Effector CD8-positive, alpha-beta T cell (primary cell): ENCODE measurements at regions not wholly inside any gene's neighbourhood (a gene's known extent, or its start where the extent isn't known, plus 50 kb on each side); places are given as distances from the start of the nearest gene placed in this dataset.
"Not testable (repeated sequence)": the region's sequence is repeated elsewhere in the genome, so short reads cannot be mapped to it uniquely, and the experiment has no call there.

ENCODE experiments used
- DNase-seq: peaks from one replicate; lab custom pipeline; 2025; lab: John Stamatoyannopoulos, UW

DNA sequence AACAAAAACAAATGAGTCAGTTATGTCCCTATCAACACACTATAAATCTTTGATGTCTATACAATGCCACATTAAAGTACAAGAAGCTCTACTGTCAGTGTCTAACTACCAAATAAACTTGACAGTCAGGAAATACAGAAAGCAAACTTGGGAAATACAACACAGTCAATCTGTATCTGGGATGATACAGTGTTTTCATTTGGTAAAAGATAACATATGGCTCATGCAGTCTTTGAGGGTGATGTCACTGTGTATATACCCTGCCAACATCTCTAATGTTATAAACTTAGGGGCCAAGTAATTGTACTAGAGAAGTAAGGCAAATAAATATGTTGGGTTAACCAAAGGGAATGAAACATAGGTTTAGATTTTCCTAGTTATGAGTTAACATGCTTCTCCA lies 552.5 kb upstream of the ADAMTS5 start:
- no peak for DNase-seq

DNA sequence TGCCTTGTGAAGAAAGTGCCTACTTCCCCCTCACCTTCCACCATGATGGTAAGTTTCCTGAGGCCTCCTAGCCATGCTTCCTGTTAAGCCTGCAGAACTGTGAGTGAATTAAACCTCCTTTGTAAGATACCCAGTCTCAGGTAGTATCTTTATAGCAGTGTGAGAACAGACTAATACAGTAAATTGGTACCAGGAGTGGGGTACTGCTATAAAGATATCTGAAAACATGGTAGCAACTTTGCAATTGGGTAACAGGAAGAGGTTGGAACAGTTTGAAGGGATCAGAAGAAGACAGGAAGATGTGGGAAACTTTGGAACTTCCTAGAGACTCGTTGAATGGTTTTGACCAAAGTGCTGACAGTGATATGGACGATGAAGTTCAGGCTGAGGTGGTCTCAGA lies 550.3 kb upstream of the ADAMTS5 start:
- DNase-seq: not testable (repeated sequence)

DNA sequence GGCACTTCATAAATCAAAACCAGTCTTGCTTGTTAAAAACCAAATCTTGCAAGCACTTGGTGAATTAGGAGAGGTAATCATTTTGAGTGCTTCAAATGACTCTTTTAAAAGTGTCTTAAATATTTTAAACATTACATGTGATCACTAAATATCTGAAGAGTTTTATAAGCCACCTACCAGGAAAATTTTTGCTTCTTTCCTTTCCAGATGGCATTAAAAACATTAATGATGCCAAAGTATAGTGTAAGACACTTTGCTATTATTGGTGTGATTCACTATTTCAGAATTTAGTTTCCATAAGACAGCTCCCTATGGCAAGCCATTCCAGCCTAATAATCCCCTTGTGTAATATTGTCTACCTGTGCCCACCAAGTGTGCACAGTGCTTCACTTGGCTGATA lies 548.8 kb upstream of the ADAMTS5 start:
- DNase-seq: no peak

DNA sequence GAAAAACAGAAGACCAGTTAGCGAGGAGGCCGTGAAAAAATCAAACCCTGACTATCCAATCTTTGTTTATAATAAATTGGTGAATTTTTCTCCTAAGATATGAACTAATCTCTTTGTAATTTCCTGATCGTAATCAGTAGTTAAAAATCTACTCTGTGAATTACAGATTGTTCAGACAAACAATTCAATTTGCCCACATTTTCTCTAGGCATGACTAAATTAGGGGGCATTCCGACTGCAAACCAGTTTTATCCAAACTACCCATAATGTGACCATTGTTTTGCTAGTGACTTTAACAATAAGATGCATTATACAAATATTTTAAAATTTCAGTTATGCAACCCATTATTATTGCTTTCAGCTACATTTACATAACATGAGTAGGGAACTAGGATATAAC lies 546.9 kb upstream of the ADAMTS5 start:
- no peak for DNase-seq

DNA sequence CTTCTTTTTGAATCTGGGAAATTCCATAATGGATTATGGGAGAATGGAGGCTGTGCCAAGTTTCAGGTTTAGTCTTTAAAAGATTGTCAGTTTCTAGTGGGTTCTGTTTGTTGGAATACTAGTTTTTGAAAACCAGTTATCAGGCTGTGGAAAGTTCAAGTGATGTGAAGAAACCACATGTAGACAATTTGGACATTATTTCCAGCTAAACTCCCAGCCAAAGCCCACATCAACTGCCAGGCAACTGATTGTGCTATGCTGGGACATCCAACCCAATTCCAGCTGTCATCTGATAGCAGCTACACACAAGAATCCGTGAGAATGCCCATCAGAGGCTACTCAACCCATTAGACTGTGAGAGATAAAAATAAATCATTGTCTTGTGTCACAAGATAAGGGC lies 546.1 kb upstream of the ADAMTS5 start:
- DNase-seq: no peak

DNA sequence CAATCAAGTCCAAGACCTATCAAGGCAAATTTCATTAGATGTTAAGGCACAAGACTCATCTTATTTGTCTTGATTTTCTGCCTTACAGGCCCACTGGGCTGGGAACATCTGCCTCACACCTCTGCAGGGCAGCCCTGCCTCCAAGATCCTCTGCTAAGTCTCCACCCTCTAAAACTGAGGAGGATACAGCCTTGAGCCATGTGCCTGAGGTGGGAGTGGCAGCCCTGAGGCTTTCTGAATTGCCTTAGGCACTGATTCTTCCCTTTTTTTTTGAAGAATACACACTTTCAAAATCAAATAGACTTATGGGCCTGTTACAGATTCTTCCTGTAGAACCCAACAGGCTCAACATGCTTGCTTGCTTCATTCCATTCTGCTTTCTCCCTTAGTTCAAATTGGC lies 544.3 kb upstream of the ADAMTS5 start:
- DNase-seq: no peak

DNA sequence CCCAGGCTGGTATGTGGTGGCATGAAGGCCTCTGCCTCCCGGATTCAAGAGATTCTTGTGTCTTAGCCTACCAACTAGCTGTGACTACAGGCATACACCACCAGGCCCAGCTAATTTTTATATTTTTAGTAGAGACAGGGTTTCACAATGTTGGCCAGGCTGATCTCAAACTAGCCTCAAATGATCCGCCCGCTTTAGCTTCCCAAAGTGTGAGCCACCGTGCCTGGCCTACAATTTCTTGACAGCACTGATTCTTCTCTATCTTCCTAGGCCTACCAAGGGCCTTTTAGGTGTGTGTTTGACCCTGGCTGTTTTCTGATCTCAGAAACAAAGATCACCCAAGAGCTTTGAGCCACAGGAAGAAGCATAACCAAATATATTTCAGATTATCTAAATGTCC lies 540.8 kb upstream of the ADAMTS5 start:
- DNase-seq: no peak

DNA sequence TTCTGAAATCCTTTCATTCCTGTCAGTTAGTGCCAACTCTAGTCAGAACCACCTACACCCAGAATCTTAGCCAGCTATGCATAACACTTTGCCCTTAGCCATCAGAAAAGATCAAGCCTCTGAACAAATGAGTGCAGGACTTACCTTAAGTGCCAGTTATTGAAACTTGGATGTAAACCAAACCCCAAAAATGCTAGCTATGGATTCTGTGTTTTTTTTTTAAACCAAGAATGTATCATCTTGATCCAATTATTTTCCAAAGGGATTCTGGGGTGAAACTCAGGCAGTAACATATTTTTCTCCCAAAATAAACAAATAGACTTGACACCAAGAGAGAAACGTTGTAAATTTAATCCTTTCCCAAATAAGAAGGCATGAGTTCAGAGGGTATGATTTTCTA lies 538.6 kb upstream of the ADAMTS5 start:
- DNase-seq: no peak

DNA sequence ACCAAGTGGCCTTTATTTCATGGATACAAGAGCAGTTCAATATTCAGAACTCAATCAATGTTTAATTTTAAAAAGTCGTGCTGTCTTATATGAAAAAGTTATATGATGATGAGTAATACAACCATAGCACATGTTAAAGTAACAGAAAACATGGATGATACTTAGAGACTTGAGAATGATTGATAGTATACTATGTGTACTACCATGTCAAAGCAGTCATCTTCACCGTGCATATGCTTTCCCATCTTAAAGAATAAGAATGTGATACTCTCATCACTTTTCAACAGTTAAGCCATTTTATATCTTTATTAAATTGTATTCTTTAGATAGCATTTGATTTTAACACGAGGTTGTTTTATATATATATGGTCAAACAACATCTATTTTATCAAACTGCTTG lies 535.9 kb upstream of the ADAMTS5 start:
- DNase-seq: no peak

DNA sequence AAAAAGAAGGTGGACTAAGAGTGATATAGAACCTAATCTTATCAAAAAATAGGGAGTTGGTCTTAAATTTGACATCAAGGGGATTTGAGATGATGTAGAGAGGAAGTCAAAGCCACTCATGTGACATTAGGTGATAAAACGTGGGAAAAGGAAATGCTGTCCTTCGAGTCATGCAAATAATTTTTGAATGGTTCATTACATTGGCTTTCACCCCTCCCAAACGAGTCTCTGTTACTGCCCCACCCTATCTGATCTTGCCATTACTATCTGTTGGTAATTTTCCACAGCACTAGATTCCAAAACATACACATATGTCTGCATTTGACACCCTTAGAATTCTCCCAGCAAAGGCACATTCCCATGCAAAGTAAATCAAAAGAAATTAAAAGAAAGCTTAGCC lies 531.1 kb upstream of the ADAMTS5 start:
- DNase-seq: no peak

DNA sequence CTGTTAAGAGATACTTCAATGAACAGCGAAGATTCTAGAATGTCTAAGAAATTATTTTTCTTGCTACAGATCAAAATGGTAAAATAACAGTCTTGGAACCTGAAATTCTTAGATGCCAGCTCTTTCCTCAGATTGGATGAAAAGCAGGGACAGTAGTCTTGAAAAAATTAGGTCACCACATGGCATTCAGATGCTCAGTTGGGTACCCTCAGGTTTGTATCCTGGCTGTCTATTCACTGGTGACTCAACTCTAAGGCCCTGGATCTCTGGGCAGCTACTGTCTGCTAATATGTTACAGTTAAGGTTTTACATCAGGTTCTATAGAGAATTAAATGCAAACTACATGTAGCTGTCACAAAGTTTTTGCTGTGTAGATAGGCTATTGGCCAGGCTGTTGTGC lies 528.9 kb upstream of the ADAMTS5 start:
- DNase-seq: no peak

DNA sequence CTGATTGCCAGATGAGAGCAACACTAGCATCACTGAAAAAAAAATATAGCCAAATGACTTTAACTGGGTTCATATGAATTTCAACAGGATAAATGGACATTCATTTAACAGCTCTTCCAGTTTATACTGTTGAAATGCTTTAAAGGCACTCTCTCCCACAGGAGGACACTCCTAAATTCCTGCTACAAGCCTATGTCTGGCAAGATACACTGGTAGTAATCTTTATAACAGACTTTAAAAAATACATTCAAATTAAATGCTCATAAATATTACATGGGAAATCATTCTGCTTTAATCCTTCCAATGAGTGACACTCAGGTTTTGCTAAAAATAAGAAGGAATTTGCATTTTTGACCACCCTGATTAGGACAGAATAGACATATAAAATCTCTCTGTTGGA lies 526.7 kb upstream of the ADAMTS5 start:
- DNase-seq: no peak

DNA sequence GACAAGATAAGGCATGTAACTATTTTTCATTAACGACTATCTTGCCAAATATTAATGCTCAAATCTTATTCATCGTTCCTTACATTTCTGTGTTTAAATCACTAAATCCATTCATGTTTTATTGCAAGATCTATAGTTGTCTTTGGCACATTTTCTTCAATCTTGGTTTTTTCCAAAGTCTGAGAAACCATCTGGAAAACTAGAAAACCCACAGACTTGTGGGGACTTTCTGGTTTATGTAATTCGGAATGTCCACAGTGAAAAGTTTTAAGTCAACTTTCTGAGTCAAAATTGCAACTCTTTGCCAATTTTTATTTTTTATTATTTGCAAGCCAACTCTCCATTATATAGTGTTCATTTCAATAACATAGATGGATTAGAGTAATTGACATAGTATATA lies 520.8 kb upstream of the ADAMTS5 start:
- no peak for DNase-seq

DNA sequence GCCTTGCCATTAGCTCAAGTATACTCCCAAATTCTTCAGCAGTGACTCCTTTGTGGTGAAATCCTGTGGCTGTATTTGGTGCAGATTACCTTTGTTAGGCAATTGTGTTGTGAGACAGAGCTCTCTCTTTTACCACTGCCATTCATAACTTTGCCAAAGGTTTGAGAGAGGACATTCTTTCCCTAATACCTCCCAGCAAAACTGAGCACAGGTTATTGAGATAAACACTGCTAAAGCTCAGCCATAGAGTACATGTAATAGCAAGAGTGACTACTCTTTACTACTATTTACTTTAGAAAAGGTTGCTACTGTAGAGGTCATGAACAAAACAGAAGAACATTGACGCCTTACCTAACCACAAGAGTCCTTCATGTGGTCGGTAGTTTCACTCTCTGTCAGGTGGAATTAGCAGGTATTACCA lies 514.0 kb upstream of the ADAMTS5 start:
- no peak for DNase-seq

DNA sequence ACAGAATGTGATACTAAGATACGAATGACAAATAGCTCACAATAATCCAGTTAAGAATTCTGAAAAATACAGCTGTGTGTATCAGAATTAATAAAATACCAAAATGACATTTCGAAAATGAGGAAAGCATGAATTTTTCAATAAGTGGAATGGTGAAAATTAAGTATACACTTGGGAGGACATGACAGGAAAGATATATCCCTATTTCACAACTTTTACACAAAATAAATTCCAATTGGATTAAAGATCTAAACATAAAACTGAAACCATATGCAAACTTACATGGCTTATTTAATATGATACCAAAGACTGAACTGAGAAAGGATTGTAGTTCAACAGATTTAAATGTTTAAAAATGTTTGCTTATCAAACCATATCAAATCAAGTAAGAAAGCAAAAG lies 510.4 kb upstream of the ADAMTS5 start:
- DNase-seq: no peak

DNA sequence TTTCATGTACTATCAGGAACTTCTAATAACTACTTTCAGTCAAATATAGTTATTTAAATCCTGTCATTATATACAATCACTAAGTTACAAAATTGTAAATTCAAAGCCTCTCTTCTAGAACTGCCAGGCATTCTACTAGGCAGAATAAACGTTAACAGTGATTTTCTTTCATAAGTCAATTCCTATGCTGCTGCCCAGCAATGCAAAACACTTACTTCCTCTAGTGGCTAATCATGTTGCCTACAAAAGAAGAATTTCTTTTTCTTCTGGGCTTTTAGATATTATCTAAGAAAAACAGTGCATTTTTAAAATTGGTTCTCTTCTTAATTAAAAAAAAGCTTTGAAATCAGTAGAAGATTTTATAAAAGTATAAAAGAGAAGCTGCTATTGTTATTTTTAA lies 509.8 kb upstream of the ADAMTS5 start:
- no peak for DNase-seq

DNA sequence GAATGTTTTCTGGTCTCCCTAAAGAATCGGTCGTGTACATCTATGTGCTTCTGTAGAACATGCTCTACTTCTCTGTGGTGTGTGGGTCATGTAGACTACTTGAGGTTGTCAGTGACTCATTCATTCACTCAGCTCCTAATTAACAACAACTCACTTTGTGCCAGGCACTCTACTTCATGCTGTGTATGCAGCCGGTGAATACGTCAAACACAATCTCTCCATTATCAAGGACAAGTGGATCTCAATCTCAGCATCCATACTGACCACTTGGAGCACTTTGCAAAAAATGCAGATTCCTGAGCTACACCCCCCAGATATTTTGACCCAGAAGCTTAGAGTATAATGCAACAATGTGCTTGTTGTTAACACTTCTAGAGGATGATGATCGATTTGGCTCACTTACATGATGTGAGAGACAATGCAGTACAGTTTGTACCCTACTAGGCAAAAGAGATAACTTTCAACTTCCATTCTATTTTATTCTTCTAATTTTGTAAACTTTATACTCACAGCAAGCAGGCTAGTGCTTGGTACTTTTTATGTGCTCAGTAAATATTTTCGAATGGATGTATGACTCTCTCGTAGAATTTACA lies 508.6 kb upstream of the ADAMTS5 start:
- DNase-seq: no peak

DNA sequence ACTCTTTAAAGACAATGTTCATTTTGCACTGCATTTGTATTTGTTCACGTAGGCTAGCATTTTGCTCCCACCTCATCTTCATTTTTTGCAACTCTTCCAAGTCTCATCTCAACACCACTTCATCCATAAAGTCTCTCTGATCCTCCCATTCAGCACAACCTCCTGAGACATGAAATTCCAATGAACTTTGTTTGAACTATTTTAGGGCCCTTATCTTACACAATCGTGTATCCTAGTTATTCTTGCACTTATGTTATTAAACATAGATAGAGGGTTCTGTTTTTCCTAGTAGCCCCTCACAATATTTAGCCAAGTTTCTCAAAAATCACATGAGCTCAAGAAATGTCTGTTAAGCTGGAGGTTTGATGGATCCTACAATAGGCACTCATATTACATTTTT lies 500.5 kb upstream of the ADAMTS5 start:
- no peak for DNase-seq

DNA sequence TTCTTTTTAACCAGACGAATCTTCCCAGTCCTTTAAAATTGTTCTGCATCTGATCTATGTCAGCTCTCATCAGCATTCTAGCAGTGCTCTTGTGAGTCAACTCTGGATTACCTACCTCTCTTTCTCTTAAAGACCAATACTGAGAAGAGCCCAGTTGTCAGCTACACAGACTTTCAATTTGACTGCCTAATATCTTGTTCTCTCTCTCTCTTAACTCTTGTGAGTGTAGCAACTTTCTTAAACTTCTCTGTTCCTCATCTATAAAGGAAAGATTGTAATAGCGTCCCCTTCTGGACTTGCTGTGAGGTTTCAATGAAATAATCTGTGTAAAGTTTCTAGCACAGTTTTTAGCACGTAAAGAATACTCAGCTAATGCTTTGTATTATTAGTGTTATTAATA lies 499.3 kb upstream of the ADAMTS5 start:
- no peak for DNase-seq

DNA sequence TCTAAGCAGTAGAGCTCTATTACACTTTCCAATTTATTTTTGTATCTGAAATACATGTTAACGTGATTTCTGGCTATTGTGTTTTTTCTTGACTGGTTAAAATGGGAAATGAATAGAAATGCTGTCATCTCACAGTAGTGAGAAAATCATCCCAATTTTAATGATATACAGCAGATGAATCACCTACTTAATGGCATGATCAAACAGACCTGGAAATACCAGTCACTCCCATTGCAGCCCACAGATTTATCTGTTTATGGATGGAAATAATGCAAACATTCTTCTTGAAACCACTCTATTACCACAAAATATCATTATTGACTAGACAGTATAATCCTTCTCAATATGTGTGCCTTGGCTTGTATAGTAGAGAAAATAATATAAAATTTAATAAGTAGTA lies 497.8 kb upstream of the ADAMTS5 start:
- no peak for DNase-seq

DNA sequence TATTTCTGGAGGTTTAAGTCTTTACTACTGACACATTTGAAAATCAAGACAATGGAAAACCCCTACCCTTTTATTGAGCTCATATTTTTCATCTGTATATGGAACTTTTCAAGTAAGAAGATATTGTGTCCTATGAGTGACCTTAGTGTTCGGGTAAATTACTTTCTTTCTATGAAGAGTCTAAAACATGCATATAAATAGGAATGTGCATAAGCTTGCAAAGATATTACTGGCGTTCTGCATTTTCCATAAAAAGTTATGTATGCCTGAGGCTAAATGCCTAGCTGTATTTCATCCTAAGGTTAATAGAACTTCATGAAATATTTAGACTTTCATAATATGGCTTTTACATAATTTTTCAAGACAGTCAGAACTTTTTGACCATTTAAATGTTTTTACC lies 495.8 kb upstream of the ADAMTS5 start:
- DNase-seq: no peak

DNA sequence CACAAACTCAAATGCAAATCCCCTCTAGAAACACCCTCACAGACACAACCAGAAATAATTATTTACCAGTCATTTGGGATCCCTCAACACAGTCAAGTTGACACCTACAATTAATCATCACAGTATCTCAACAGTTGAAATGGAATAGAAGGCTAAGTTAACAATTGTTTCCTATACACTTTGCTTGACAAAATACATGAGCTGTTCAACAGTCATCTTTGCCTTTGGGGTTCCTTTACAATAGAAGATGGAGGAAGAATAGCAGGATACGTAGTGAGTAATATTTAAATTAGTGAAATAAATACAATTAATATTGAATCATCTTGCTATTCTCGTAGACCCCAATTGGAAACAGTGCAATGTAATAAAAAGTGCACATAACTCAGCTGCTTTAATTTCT lies 487.3 kb upstream of the ADAMTS5 start:
- no peak for DNase-seq

DNA sequence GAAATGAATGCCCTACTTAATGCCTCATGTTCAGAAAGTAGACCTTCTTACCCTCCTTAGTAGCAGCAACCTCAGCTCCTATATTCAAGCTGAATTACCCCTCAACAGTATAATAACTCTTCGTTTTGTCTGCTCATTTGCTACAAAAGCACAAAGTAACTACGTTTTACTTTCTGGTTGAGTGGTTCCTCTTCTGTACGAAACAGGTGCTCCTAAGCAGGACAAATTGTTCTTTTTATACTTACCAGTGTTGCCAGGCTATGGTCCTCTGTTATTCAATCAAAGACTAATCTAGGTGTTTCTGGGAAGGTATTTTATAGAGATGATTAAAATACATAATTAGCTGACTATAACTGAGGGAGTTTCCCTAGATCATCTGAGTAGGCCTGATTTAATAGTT lies 484.2 kb upstream of the ADAMTS5 start:
- no peak for DNase-seq

DNA sequence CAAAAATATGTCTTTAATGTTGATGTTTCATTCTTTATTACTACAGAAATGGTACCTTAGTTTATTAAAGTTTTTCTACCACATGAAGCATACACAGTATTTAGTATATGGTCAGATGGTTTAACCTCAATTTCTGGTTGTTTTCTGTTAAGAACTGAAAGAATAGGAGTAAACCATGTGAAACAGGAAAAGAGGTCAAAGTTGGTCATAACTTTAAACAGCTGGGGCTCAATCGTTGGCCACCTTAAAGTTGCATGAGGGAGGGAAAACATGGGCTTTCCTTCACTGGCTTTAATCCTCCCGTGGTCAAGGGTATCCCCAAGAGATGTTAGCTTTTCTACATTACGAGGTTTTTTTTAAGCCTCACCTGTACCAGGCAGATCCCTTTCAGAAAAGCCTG lies 483.3 kb upstream of the ADAMTS5 start:
- DNase-seq: no peak

DNA sequence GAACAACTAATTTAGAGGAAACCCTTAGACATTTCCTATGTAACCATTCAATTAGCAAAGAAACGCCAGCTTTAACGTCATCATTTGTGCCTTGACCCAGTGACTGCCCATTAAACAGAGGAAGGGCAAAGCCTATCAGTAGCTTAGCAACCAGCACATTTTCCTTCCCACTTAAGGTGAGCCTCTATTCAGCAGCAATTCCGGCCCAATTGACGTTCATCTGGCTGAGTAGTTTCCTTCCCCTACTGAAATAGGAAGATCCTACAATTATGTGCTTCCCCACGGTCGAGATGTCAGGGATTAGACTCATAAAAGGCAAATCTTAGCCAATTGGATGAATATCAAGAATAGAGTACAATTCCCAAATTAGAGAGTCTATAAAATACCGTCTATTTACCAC lies 482.1 kb upstream of the ADAMTS5 start:
- DNase-seq: no peak
